Coronary artery (tissue), 2 donors: ENCODE measurements at regions not wholly inside any gene's neighbourhood (a gene's known extent, or its start where the extent isn't known, plus 50 kb on each side); places are given as distances from the start of the nearest gene placed in this dataset.

Source experiments
- DNase-seq: peaks from one replicate; pipeline ENCODE4 v3.0.0-alpha.2; 2017; ENCODE audit warnings: low spot score
- H3K27ac ChIP-seq, 2 donors: fragments of 200-600 bp; sonication (generic); one replicate each; pipeline ENCODE4 v1.5.1; 2016 to 2019
- H3K4me3 ChIP-seq: fragments of 200-600 bp; sonication (generic); 2 replicates; pipeline ENCODE4 v1.5.1; 2016; ENCODE audit warnings: mild to moderate bottlenecking, moderate library complexity
- CTCF ChIP-seq: fragments of 200-600 bp; sonication (generic); IDR thresholded peaks from one replicate; pipeline ENCODE4 v1.5.1; 2019; ENCODE audit warnings: antibody characterized with exemption

GRCh38 chr20:60535211-60535610, 577.0 kb downstream of the CDH26 start:
- no peak for TF ChIP-seq CTCF
- DNase-seq, result no peak

GRCh38 chr20:60540591-60540990, 582.4 kb downstream of the CDH26 start:
- Histone ChIP-seq H3K27ac (no peak overlapping the region), H3K4me3 (no peak overlapping the region)
- DNase-seq, result no peak
- TF ChIP-seq CTCF, result no peak

More at GRCh38 chr20:60535211-60535610, 577.0 kb downstream of the CDH26 start:
- H3K27ac ChIP-seq, result no peak overlapping the region
- H3K4me3 ChIP-seq, result no peak overlapping the region

GRCh38 chr20:60541991-60542390, 583.8 kb downstream of the CDH26 start:
- no peak for TF ChIP-seq CTCF
- no peak overlapping the region for H3K4me3 ChIP-seq
- no peak for DNase-seq
- no peak overlapping the region for H3K27ac ChIP-seq

GRCh38 chr20:60543598-60543997, 585.4 kb downstream of the CDH26 start:
- H3K27ac ChIP-seq, result no peak overlapping the region
- no peak for TF ChIP-seq CTCF
- H3K4me3 ChIP-seq, result no peak overlapping the region
- no peak for DNase-seq

GRCh38 chr20:60553095-60553494, 594.9 kb downstream of the CDH26 start:
- Histone ChIP-seq H3K27ac (no peak overlapping the region), H3K4me3 (no peak overlapping the region)
- no peak for TF ChIP-seq CTCF
- DNase-seq, result no peak

- Histone ChIP-seq H3K27ac (no peak overlapping the region), H3K4me3 (no peak overlapping the region)
- DNase-seq, result no peak
- TF ChIP-seq CTCF, result no peak
These were observed 600.3 kb downstream of the CDH26 start for GRCh38 chr20:60558486-60558885.

- Histone ChIP-seq H3K4me3 (no peak overlapping the region), H3K27ac (no peak overlapping the region)
- TF ChIP-seq CTCF, result no peak
- no peak for DNase-seq
These were observed 601.2 kb downstream of the CDH26 start for GRCh38 chr20:60559462-60559861.
